MM.1S (cell line): ENCODE measurements at regions not wholly inside any gene's neighbourhood (a gene's known extent, or its start where the extent isn't known, plus 50 kb on each side); places are given as distances from the start of the nearest gene placed in this dataset.

Source experiments
- EZH2 ChIP-seq: fragments of 300-600 bp; sonication (generic); optimal IDR thresholded peaks from 2 replicates; pipeline ENCODE3; 2017; ENCODE audit warnings: low read depth, mild to moderate bottlenecking, antibody characterized with exemption, low read length, mixed read lengths
- EZH2phosphoT487 ChIP-seq: fragments of 300-600 bp; sonication (generic); IDR thresholded peaks from 2 replicates; pipeline ENCODE4 v1.6.1; 2018; ENCODE audit warnings: antibody characterized with exemption, low read length
- TF ChIP-seq, protein P1 (sequence below): fragments of 300-600 bp; sonication (generic); IDR thresholded peaks from 2 replicates; pipeline ENCODE4 v1.5.1; 2016; ENCODE audit warnings: antibody characterized with exemption, low read length, mixed read lengths

DNA sequence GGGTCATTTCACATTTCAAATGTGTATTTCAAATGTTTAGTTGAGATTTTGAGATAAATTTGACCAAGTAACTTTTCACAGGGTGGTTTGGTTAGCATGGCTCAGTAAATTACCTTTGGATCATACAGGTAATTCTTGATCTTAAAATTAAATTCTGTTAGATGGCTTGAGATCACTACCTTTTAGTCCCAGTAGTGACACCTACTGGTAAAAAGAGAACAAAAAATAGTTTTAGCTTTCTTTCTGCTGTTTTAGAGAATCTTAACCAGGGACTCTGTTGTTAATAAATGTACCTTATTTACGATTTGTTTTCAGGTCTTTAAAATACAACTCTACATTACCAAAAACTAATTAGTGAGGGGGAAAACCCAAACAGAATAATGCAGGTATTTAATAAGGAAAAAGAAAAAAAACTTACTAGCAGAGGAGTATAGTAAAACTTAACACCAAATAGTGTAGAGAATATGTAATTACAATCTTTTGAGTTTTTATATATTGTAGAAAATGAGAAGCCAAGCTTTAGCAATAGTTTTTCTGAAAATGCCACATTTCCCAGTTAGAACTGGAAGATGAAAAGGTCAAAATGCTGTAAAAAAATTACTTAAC is 620.3 kb upstream of the AGTR1 start:
- TF ChIP-seq, protein P1, sequence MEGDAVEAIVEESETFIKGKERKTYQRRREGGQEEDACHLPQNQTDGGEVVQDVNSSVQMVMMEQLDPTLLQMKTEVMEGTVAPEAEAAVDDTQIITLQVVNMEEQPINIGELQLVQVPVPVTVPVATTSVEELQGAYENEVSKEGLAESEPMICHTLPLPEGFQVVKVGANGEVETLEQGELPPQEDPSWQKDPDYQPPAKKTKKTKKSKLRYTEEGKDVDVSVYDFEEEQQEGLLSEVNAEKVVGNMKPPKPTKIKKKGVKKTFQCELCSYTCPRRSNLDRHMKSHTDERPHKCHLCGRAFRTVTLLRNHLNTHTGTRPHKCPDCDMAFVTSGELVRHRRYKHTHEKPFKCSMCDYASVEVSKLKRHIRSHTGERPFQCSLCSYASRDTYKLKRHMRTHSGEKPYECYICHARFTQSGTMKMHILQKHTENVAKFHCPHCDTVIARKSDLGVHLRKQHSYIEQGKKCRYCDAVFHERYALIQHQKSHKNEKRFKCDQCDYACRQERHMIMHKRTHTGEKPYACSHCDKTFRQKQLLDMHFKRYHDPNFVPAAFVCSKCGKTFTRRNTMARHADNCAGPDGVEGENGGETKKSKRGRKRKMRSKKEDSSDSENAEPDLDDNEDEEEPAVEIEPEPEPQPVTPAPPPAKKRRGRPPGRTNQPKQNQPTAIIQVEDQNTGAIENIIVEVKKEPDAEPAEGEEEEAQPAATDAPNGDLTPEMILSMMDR = peak; percentile 56
- TF ChIP-seq EZH2 (no peak), EZH2phosphoT487 (no peak)
